ENCODE measurements at regions not wholly inside any gene's neighbourhood (a gene's known extent, or its start where the extent isn't known, plus 50 kb on each side); places are given as distances from the start of the nearest gene placed in this dataset.
A peak's percentile ranks its signal among the peaks of the same experiment; 100 is the strongest.

DNA sequence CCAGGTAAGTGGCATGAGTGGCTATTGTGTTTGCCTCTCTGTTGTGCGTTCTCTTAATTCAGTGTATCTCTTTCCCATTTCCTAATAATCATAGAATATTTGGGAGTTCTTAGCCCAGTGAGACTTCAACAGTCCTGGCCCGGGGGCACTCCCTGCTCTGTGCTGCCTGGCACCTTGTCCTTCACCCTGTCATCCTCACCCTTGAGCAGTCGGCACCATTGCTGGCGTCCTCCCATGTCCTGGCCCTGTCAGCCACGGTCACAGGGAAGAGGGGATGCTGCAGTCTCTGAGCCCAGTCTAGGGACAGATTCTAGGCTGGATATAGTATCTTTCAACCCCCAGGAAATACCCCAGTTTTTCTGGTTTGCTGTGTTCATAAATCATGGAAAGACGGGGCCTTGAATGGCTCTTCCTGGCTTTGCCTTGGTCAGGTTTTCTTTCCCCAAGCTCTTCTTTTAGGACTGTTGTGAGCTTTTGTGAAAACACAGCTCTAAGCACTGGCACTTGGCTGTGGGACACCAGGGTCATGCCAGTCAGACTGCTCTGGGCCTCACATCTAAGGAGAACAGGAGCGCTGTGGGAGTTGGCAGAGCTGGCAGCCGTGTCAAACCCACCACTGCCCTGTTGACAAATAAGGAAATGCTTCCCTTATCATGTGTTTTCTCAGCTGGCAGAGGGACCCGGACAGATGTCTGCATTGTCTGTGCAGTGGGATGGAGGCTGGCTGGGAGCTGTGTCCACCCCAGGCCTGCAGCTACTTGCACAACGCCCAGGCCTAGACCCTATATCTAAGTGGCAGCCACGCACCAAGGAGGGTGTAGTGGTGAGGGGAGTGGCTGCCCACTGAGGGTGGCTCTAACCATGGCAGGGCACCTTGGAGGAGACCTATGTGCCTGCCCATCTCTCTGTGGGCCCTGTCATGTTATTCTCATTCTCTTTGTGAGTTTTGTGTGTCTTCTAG lies 378.6 kb downstream of the ICE1 start:
- Histone ChIP-seq H3K27me3 (ENCODE audit: insufficient read depth, low read depth, severe bottlenecking) (no peaks in the 10 kb centered on the region), H3K9me3 (ENCODE audit: severe bottlenecking) (peaks cover 4% of the 10 kb centered on the region), H3K36me3 (no peaks in the 10 kb centered on the region), H3K27ac (no peak overlapping the region), H3K4me3 (ENCODE audit: low read depth, low read length) (no peak overlapping the region)
- TF ChIP-seq, protein P1, sequence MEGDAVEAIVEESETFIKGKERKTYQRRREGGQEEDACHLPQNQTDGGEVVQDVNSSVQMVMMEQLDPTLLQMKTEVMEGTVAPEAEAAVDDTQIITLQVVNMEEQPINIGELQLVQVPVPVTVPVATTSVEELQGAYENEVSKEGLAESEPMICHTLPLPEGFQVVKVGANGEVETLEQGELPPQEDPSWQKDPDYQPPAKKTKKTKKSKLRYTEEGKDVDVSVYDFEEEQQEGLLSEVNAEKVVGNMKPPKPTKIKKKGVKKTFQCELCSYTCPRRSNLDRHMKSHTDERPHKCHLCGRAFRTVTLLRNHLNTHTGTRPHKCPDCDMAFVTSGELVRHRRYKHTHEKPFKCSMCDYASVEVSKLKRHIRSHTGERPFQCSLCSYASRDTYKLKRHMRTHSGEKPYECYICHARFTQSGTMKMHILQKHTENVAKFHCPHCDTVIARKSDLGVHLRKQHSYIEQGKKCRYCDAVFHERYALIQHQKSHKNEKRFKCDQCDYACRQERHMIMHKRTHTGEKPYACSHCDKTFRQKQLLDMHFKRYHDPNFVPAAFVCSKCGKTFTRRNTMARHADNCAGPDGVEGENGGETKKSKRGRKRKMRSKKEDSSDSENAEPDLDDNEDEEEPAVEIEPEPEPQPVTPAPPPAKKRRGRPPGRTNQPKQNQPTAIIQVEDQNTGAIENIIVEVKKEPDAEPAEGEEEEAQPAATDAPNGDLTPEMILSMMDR (IDR thresholded peaks at IDR 0.05; ENCODE audit: low read depth, low read length), result no peak
- DNase-seq, result no peak

DNA sequence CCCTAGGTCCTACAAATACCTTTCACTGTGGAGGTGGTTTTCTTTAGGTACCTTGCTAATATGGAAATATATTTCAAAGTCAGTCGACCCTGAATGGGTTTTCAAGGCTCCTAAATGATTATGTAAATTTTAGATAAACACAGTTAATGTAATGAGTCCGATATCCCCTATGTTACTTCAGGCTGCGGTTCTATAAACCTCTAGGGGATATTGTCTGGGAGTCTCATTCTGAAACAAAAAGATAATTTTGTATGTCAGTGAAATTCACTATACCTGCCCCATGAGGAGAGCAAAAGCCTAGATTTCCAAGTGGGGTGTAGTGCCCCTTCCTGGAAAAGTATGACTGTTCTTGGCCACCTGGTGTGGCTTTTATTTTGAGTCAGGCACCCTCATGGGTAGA lies 377.3 kb downstream of the ICE1 start:
- Histone ChIP-seq H3K36me3 (no peaks in the 10 kb centered on the region), H3K9me3 (ENCODE audit: severe bottlenecking) (no peaks in the 10 kb centered on the region), H3K4me3 (ENCODE audit: low read depth, low read length) (no peak overlapping the region), H3K27me3 (ENCODE audit: insufficient read depth, low read depth, severe bottlenecking) (no peaks in the 10 kb centered on the region), H3K27ac (no peak overlapping the region)
- TF ChIP-seq, protein P1 (IDR thresholded peaks at IDR 0.05; ENCODE audit: low read depth, low read length), result no peak
- no peak for DNase-seq

DNA sequence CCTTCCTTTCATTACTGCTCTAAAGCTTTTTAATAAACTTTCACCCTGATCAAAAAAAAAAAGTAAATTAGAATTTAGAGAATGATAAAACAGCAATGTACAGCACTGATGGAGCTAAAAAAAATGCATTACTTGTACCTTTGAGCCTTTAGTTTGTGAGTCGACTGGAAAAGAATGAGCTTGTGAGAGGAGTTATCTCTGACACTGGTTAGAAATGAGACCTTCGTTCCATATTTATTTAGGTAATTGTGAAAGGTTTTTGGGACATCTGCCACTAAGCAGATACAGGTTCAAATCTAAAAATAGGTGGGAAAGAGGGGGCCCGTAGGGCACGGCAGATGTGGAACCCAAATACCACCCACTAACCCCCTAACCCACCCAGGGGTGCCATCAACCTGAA lies 376.8 kb downstream of the ICE1 start:
- DNase-seq, result no peak
- Histone ChIP-seq H3K27me3 (ENCODE audit: insufficient read depth, low read depth, severe bottlenecking) (no peaks in the 10 kb centered on the region), H3K27ac (no peak overlapping the region; the same call in 1 of the 2 replicates), H3K4me3 (ENCODE audit: low read depth, low read length) (no peak overlapping the region), H3K9me3 (ENCODE audit: severe bottlenecking) (no peaks in the 10 kb centered on the region), H3K36me3 (no peaks in the 10 kb centered on the region)
- TF ChIP-seq, protein P1 (IDR thresholded peaks at IDR 0.05; ENCODE audit: low read depth, low read length), result no peak

DNA sequence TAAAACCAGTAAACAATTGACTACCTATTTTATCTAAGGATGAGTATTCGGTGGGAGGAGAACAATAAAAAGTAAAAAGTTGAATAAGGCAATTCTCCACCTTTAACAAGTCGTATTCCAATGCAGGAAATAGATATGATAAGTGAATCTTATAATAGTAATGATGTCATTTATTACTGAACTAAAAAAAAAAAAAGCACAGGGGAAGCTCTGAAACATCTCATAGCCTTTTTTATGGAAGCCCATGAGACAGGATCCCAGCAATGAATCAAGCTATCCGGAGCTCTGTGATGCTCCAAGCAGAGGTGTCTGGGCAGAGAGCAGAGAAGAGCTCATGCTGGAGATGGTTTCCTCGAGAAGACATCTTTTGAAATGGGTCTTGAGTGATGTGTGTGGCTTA lies 376.0 kb downstream of the ICE1 start:
- DNase-seq, result no peak
- no peaks in the 10 kb centered on the region for H3K27me3 ChIP-seq (ENCODE audit: insufficient read depth, low read depth, severe bottlenecking)
- TF ChIP-seq, protein P1 (IDR thresholded peaks at IDR 0.05; ENCODE audit: low read depth, low read length), result no peak
- peak overlapping the region; percentile 72 for H3K27ac ChIP-seq
- no peak overlapping the region for H3K4me3 ChIP-seq (ENCODE audit: low read depth, low read length)
- H3K36me3 ChIP-seq, result no peaks in the 10 kb centered on the region
- H3K9me3 ChIP-seq (ENCODE audit: severe bottlenecking), result no peaks in the 10 kb centered on the region

DNA sequence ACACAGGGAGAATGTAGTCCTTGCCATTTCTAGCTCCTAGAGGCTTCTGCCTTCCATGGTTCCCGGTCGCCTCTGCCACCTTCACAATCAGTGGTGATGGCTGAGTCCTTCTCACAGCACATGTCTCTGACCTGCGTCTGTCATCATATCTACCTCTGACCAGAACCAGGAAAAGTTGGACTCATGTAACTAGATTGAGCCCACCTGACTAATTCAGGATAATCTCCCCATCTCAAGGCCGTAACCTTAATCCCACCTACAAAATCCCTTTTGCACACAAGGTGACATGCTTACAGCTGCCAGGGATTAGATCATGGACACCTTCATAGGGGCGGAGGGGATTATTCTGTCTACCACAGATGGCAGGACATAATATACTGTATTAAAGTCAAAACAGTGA lies 375.6 kb downstream of the ICE1 start:
- TF ChIP-seq, protein P1 (IDR thresholded peaks at IDR 0.05; ENCODE audit: low read depth, low read length), result no peak
- peak overlapping the region; percentile 72 for H3K27ac ChIP-seq
- no peaks in the 10 kb centered on the region for H3K27me3 ChIP-seq (ENCODE audit: insufficient read depth, low read depth, severe bottlenecking)
- no peaks in the 10 kb centered on the region for H3K9me3 ChIP-seq (ENCODE audit: severe bottlenecking)
- DNase-seq, result peak; percentile 87
- no peak overlapping the region for H3K4me3 ChIP-seq (ENCODE audit: low read depth, low read length)
- H3K36me3 ChIP-seq, result no peaks in the 10 kb centered on the region
